ENCODE measurements at regions not wholly inside any gene's neighbourhood (a gene's known extent, or its start where the extent isn't known, plus 50 kb on each side); places are given as distances from the start of the nearest gene placed in this dataset.

DNA sequence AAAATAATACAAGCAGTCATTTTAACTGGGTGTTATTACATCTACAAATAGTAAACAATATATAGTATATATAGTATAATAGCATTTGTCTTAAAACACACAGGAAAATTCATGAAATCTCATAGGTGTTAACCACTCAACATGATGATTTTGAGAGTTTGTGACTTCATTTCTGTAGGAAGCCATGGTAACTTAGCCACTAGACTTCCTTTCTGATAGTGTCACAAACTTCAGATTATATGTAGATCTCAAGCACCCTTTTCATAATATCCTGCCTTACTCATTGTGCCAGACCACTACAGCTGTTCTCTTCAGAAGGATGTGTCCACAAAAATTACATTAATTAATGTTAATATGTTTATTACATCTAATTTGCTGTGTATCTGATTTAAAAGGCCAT is 1250.6 kb downstream of the ADGRL3 start:
- TF ChIP-seq, protein P1, sequence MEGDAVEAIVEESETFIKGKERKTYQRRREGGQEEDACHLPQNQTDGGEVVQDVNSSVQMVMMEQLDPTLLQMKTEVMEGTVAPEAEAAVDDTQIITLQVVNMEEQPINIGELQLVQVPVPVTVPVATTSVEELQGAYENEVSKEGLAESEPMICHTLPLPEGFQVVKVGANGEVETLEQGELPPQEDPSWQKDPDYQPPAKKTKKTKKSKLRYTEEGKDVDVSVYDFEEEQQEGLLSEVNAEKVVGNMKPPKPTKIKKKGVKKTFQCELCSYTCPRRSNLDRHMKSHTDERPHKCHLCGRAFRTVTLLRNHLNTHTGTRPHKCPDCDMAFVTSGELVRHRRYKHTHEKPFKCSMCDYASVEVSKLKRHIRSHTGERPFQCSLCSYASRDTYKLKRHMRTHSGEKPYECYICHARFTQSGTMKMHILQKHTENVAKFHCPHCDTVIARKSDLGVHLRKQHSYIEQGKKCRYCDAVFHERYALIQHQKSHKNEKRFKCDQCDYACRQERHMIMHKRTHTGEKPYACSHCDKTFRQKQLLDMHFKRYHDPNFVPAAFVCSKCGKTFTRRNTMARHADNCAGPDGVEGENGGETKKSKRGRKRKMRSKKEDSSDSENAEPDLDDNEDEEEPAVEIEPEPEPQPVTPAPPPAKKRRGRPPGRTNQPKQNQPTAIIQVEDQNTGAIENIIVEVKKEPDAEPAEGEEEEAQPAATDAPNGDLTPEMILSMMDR (IDR thresholded peaks at IDR 0.05; ENCODE audit: low read depth, low read length, poor library complexity, severe bottlenecking), result no peak
- no peak for TF ChIP-seq EZH2phosphoT487 (IDR thresholded peaks at IDR 0.05; ENCODE audit: borderline replicate concordance, low read length)

Measured in DOHH2 (cell line).